A549 (cell line): ENCODE measurements at regions not wholly inside any gene's neighbourhood (a gene's known extent, or its start where the extent isn't known, plus 50 kb on each side); places are given as distances from the start of the nearest gene placed in this dataset.

Experiments
- EP300 ChIP-seq, 2 experiments: fragments of >200 bp; sonication (Bioruptor Twin); formaldehyde crosslinking; IDR thresholded peaks; 2 replicates in 1 of 2; 3 replicates in 1 of 2; pipeline ENCODE4 v1.6.1; 2016 to 2017
- FOSL2 ChIP-seq, 2 experiments: fragments of 450-650 bp in 1 of 2; fragments of >200 bp in 1 of 2; sonication (Bioruptor Twin) in 1 of 2; formaldehyde crosslinking; IDR thresholded peaks; 2 replicates each; pipeline versions ENCODE4 v1.5.0 to v1.6.1; 2016 to 2020; ENCODE audit warnings: mild to moderate bottlenecking in 1 of 2, moderate library complexity in 1 of 2
- HMGXB4 ChIP-seq: fragments of 250-450 bp; sonication (Bioruptor Pico); IDR thresholded peaks from 2 replicates; pipeline ENCODE4 v1.5.0; 2021; ENCODE audit warnings: mild to moderate bottlenecking, moderate library complexity, borderline replicate concordance
- HOXB5 ChIP-seq: fragments of 250-450 bp; sonication (Bioruptor Pico); IDR thresholded peaks from 2 replicates; pipeline ENCODE4 v1.5.0; 2020; ENCODE audit warnings: mild to moderate bottlenecking, moderate library complexity
- JUNB ChIP-seq: fragments of >200 bp; sonication (Bioruptor Twin); formaldehyde crosslinking; IDR thresholded peaks from 2 replicates; pipeline ENCODE4 v1.6.1; 2016
- MYC ChIP-seq: IDR thresholded peaks from 2 replicates; pipeline ENCODE4 v1.6.1; 2012; ENCODE audit warnings: mild to moderate bottlenecking, inconsistent platforms, low read length, improper control_type of control experiment, borderline replicate concordance
- PHF8 ChIP-seq: fragments of 200-600 bp; sonication (generic); IDR thresholded peaks from 2 replicates; pipeline ENCODE4 v1.6.1; 2016; ENCODE audit warnings: low read depth, mild to moderate bottlenecking, antibody characterized with exemption, moderate library complexity, borderline replicate concordance
- POLR2A ChIP-seq: IDR thresholded peaks from 2 replicates; pipeline ENCODE4 v1.6.1; 2012; ENCODE audit warnings: mild to moderate bottlenecking, low read length
- POLR2AphosphoS2 ChIP-seq: conservative IDR thresholded peaks from 2 replicates; pipeline ENCODE4 v1.6.1; 2012; ENCODE audit warnings: low read length, improper control_type of control experiment, inconsistent platforms
- RCOR1 ChIP-seq: fragments of 150-350 bp; IDR thresholded peaks from 2 replicates; pipeline ENCODE4 v1.6.1; 2014; ENCODE audit warnings: antibody characterized with exemption, low read length, low read depth
- RFX5 ChIP-seq: fragments of 450-650 bp; IDR thresholded peaks from 2 replicates; pipeline ENCODE4 v1.7.1; 2014; ENCODE audit warnings: antibody characterized with exemption, mild to moderate bottlenecking, moderate library complexity
- TF ChIP-seq, protein P1 (sequence below): fragments of >200 bp; sonication (Bioruptor Twin); formaldehyde crosslinking; IDR thresholded peaks from 3 replicates; pipeline ENCODE4 v1.5.1; 2016
- TF ChIP-seq, protein P2 (sequence below): fragments of 200-600 bp; sonication (generic); IDR thresholded peaks from 2 replicates; pipeline ENCODE4 v1.6.1; 2016; ENCODE audit warnings: antibody characterized with exemption, mild to moderate bottlenecking, moderate library complexity

DNA sequence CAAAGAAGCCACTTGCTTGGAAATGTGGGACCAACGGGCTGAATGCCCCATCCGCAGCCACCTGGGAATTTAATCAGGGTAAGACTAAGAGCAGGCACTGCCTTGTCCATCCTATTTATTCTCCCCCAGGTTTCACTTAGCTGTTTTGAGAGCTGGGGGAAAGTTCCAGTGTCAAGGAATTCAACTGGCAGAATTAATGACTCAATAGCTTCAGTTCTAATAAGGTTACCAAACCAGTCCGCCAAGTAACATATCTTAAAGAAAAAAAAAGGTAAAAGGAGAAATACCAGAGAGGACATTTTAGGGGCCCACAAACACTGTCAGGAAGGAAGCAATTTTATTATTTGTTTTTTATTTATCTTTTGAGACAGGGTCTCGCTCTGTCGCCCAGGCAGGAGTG is 157.6 kb upstream of the SOD1 start:
- TF ChIP-seq EP300 (IDR thresholded peaks at IDR 0.05) (no peak), HMGXB4 (CRISPR knock-in tag) (no peak), POLR2A (no peak), MYC (no peak), FOSL2 (IDR thresholded peaks at IDR 0.05) (no peak), FOSL2 (CRISPR knock-in tag; IDR thresholded peaks at IDR 0.05) (no peak), POLR2AphosphoS2 (no peak), RFX5 (no peak), RCOR1 (no peak), JUNB (no peak), HOXB5 (no peak), PHF8 (no peak)
- TF ChIP-seq, protein P1, sequence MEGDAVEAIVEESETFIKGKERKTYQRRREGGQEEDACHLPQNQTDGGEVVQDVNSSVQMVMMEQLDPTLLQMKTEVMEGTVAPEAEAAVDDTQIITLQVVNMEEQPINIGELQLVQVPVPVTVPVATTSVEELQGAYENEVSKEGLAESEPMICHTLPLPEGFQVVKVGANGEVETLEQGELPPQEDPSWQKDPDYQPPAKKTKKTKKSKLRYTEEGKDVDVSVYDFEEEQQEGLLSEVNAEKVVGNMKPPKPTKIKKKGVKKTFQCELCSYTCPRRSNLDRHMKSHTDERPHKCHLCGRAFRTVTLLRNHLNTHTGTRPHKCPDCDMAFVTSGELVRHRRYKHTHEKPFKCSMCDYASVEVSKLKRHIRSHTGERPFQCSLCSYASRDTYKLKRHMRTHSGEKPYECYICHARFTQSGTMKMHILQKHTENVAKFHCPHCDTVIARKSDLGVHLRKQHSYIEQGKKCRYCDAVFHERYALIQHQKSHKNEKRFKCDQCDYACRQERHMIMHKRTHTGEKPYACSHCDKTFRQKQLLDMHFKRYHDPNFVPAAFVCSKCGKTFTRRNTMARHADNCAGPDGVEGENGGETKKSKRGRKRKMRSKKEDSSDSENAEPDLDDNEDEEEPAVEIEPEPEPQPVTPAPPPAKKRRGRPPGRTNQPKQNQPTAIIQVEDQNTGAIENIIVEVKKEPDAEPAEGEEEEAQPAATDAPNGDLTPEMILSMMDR: no peak
- TF ChIP-seq, protein P2, sequence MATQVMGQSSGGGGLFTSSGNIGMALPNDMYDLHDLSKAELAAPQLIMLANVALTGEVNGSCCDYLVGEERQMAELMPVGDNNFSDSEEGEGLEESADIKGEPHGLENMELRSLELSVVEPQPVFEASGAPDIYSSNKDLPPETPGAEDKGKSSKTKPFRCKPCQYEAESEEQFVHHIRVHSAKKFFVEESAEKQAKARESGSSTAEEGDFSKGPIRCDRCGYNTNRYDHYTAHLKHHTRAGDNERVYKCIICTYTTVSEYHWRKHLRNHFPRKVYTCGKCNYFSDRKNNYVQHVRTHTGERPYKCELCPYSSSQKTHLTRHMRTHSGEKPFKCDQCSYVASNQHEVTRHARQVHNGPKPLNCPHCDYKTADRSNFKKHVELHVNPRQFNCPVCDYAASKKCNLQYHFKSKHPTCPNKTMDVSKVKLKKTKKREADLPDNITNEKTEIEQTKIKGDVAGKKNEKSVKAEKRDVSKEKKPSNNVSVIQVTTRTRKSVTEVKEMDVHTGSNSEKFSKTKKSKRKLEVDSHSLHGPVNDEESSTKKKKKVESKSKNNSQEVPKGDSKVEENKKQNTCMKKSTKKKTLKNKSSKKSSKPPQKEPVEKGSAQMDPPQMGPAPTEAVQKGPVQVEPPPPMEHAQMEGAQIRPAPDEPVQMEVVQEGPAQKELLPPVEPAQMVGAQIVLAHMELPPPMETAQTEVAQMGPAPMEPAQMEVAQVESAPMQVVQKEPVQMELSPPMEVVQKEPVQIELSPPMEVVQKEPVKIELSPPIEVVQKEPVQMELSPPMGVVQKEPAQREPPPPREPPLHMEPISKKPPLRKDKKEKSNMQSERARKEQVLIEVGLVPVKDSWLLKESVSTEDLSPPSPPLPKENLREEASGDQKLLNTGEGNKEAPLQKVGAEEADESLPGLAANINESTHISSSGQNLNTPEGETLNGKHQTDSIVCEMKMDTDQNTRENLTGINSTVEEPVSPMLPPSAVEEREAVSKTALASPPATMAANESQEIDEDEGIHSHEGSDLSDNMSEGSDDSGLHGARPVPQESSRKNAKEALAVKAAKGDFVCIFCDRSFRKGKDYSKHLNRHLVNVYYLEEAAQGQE: no peak
